LNCAP (cell line): ENCODE measurements at regions not wholly inside any gene's neighbourhood (a gene's known extent, or its start where the extent isn't known, plus 50 kb on each side); places are given as distances from the start of the nearest gene placed in this dataset.

ENCODE experiments used
- CTCF ChIP-seq: fragments of 450-650 bp; IDR thresholded peaks from 2 replicates; pipeline ENCODE4 v1.5.1; 2017; ENCODE audit warnings: mild to moderate bottlenecking

- TF ChIP-seq CTCF = no peak
Measured at GRCh38 chr22:49543876-49544275, 283.8 kb downstream of the BRD1 start.

- no peak for TF ChIP-seq CTCF
Measured at GRCh38 chr22:49541693-49542230, 285.9 kb downstream of the BRD1 start.

GRCh38 chr22:49540913-49541692 is 286.6 kb downstream of the BRD1 start:
- no peak for TF ChIP-seq CTCF

- no peak for TF ChIP-seq CTCF
Measured at GRCh38 chr22:49540084-49540912, 287.4 kb downstream of the BRD1 start.

GRCh38 chr22:49538006-49538405 is 289.7 kb downstream of the BRD1 start:
- no peak for TF ChIP-seq CTCF

- TF ChIP-seq CTCF = no peak
Measured at GRCh38 chr22:49536571-49537131, 291.0 kb downstream of the BRD1 start.

- TF ChIP-seq CTCF = no peak
Measured at GRCh38 chr22:49535527-49536125, 292.0 kb downstream of the BRD1 start.
